Panc1 (cell line): ENCODE measurements at regions not wholly inside any gene's neighbourhood (a gene's known extent, or its start where the extent isn't known, plus 50 kb on each side); places are given as distances from the start of the nearest gene placed in this dataset.

Experiments
- CTCF ChIP-seq: fragments of 450-650 bp; IDR thresholded peaks from 2 replicates; pipeline ENCODE4 v1.5.1; 2017; ENCODE audit warnings: mild to moderate bottlenecking
- POLR2AphosphoS5 ChIP-seq: IDR thresholded peaks from 2 replicates; pipeline ENCODE4 v1.6.1; 2012; ENCODE audit warnings: mild to moderate bottlenecking, low read depth, low read length, moderate library complexity
- REST ChIP-seq, 2 experiments: IDR thresholded peaks; 2 replicates each; pipeline ENCODE4 v1.6.1; 2011 to 2012; ENCODE audit warnings: low read depth in 2 of 2, control low read depth in 1 of 2, low read length in 1 of 2, mild to moderate bottlenecking in 1 of 2, moderate library complexity in 1 of 2; ENCODE audit not compliant: insufficient read depth in 1 of 2
- SIN3A ChIP-seq: IDR thresholded peaks from 2 replicates; pipeline ENCODE4 v1.6.1; 2012; ENCODE audit warnings: low read depth, mild to moderate bottlenecking, low read length, moderate library complexity, borderline replicate concordance; ENCODE audit not compliant: insufficient read depth
- TCF7L2 ChIP-seq: IDR thresholded peaks from 2 replicates; pipeline ENCODE4 v1.6.1; 2011; ENCODE audit warnings: mild to moderate bottlenecking, low read depth, low read length, inconsistent platforms

GRCh38 chr5:20470997-20471396 is 483.0 kb upstream of the CDH18 start:
- TF ChIP-seq CTCF, result no peak
- TF ChIP-seq REST (IDR thresholded peaks at IDR 0.05; ENCODE audit: insufficient read depth in 1 of 2, low read depth in 2 of 2, low read length in 1 of 2), result no peak
- no peak for TF ChIP-seq POLR2AphosphoS5
- no peak for TF ChIP-seq TCF7L2
- no peak for TF ChIP-seq SIN3A
